ENCODE measurements at regions not wholly inside any gene's neighbourhood (a gene's known extent, or its start where the extent isn't known, plus 50 kb on each side); places are given as distances from the start of the nearest gene placed in this dataset.

DNA sequence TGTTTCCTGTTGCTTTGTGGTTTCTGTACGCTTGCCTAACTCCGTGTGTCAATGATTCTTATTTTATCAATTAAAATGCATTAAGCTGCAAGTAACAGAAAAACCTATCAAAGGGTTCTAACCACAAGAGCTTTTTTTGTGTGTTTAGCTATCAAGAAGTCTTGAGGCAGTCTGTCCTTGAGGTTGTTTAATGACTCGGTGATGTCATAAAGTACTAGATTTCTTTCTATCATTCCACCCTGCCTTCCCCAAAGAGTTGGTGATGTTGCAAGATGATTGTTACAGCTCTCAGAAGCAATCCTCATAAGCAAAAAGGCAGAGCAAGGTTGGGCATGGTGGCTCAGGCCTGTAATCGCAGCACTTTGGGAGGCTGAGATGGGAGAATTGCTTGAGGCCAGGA lies 51.9 kb upstream of the SPTBN1 start:
- H3K4me3 ChIP-seq (ENCODE audit: low read depth, low read length) = no peak overlapping the region
- TF ChIP-seq POLR2A (IDR thresholded peaks at IDR 0.05; ENCODE audit: extremely low read depth, insufficient read length) = no peak
- TF ChIP-seq MYC (IDR thresholded peaks at IDR 0.05; ENCODE audit: low read depth, low read length) = no peak
- TF ChIP-seq, protein P1, sequence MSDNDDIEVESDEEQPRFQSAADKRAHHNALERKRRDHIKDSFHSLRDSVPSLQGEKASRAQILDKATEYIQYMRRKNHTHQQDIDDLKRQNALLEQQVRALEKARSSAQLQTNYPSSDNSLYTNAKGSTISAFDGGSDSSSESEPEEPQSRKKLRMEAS (IDR thresholded peaks at IDR 0.05; ENCODE audit: low read depth, low read length) = no peak
- TF ChIP-seq, protein P2, sequence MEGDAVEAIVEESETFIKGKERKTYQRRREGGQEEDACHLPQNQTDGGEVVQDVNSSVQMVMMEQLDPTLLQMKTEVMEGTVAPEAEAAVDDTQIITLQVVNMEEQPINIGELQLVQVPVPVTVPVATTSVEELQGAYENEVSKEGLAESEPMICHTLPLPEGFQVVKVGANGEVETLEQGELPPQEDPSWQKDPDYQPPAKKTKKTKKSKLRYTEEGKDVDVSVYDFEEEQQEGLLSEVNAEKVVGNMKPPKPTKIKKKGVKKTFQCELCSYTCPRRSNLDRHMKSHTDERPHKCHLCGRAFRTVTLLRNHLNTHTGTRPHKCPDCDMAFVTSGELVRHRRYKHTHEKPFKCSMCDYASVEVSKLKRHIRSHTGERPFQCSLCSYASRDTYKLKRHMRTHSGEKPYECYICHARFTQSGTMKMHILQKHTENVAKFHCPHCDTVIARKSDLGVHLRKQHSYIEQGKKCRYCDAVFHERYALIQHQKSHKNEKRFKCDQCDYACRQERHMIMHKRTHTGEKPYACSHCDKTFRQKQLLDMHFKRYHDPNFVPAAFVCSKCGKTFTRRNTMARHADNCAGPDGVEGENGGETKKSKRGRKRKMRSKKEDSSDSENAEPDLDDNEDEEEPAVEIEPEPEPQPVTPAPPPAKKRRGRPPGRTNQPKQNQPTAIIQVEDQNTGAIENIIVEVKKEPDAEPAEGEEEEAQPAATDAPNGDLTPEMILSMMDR (IDR thresholded peaks at IDR 0.05; ENCODE audit: low read depth, low read length) = no peak
- peak; percentile 77 for DNase-seq (ENCODE audit: low read depth)

DNA sequence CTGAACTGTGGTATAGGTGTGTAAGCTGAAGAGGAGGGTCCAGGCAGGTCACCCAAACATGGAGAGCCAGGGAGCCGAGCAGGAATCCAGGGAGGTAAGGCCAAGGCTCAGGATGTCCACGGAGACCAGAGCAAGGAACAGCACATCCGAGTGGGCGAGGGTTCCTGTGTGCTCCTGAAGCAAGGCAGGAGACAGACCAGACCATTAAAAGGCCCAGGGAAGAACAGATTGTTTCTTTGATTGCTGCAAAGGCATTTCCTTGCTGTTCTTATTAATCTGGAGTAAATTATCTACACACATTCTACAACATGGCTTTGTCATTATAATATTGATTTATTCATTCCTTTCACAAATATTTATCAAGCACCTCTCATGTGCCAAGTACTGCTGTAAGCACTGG lies 50.1 kb upstream of the SPTBN1 start:
- DNase-seq (ENCODE audit: low read depth) = no peak
- TF ChIP-seq MYC (IDR thresholded peaks at IDR 0.05; ENCODE audit: low read depth, low read length) (no peak), POLR2A (IDR thresholded peaks at IDR 0.05; ENCODE audit: extremely low read depth, insufficient read length) (no peak)
- TF ChIP-seq, protein P1 (IDR thresholded peaks at IDR 0.05; ENCODE audit: low read depth, low read length) = no peak
- TF ChIP-seq, protein P2 (IDR thresholded peaks at IDR 0.05; ENCODE audit: low read depth, low read length) = no peak
- no peak overlapping the region for H3K4me3 ChIP-seq (ENCODE audit: low read depth, low read length)

Data from NB4 (cell line).